ENCODE measurements at regions not wholly inside any gene's neighbourhood (a gene's known extent, or its start where the extent isn't known, plus 50 kb on each side); places are given as distances from the start of the nearest gene placed in this dataset.
"Not testable (repeated sequence)": the region's sequence is repeated elsewhere in the genome, so short reads cannot be mapped to it uniquely, and the experiment has no call there.

GRCh38 chr1:146326863-146327262, 98.0 kb upstream of the NOTCH2NLA start:
- not testable (repeated sequence) for H3K27ac ChIP-seq

GRCh38 chr1:146324463-146324862, 95.6 kb upstream of the NOTCH2NLA start:
- not testable (repeated sequence) for H3K27ac ChIP-seq

GRCh38 chr1:146323302-146323701, 94.5 kb upstream of the NOTCH2NLA start:
- H3K27ac ChIP-seq, result not testable (repeated sequence)

GRCh38 chr1:146322893-146323292, 94.1 kb upstream of the NOTCH2NLA start:
- H3K27ac ChIP-seq, result not testable (repeated sequence)

- H3K27ac ChIP-seq, result not testable (repeated sequence)
Measured at GRCh38 chr1:146318715-146319114, 89.9 kb upstream of the NOTCH2NLA start.

GRCh38 chr1:146317785-146318184, 89.0 kb upstream of the NOTCH2NLA start:
- H3K27ac ChIP-seq, result not testable (repeated sequence)

GRCh38 chr1:146314449-146315246, 85.8 kb upstream of the NOTCH2NLA start:
- not testable (repeated sequence) for H3K27ac ChIP-seq

- H3K27ac ChIP-seq, result not testable (repeated sequence)
Measured at GRCh38 chr1:146310579-146310978, 81.8 kb upstream of the NOTCH2NLA start.

GRCh38 chr1:146309427-146309826, 80.6 kb upstream of the NOTCH2NLA start:
- H3K27ac ChIP-seq, result not testable (repeated sequence)

GRCh38 chr1:146308892-146309291, 80.1 kb upstream of the NOTCH2NLA start:
- H3K27ac ChIP-seq, result not testable (repeated sequence)

- not testable (repeated sequence) for H3K27ac ChIP-seq
Measured at GRCh38 chr1:146308152-146308551, 79.3 kb upstream of the NOTCH2NLA start.

GRCh38 chr1:146307632-146308031, 78.8 kb upstream of the NOTCH2NLA start:
- not testable (repeated sequence) for H3K27ac ChIP-seq

GRCh38 chr1:146306651-146307050, 77.8 kb upstream of the NOTCH2NLA start:
- H3K27ac ChIP-seq, result not testable (repeated sequence)

GRCh38 chr1:146305442-146305841, 76.6 kb upstream of the NOTCH2NLA start:
- not testable (repeated sequence) for H3K27ac ChIP-seq

- H3K27ac ChIP-seq, result not testable (repeated sequence)
Measured at GRCh38 chr1:146298575-146298897, 69.7 kb upstream of the NOTCH2NLA start.

- H3K27ac ChIP-seq, result not testable (repeated sequence)
Measured at GRCh38 chr1:146297781-146298574, 69.2 kb upstream of the NOTCH2NLA start.

- not testable (repeated sequence) for H3K27ac ChIP-seq
Measured at GRCh38 chr1:146292940-146293936, 64.4 kb upstream of the NOTCH2NLA start.

GRCh38 chr1:146292424-146292823, 63.6 kb upstream of the NOTCH2NLA start:
- H3K27ac ChIP-seq, result not testable (repeated sequence)

GRCh38 chr1:146287881-146288280, 59.1 kb upstream of the NOTCH2NLA start:
- H3K27ac ChIP-seq, result not testable (repeated sequence)

GRCh38 chr1:146284760-146285159, 55.9 kb upstream of the NOTCH2NLA start:
- not testable (repeated sequence) for H3K27ac ChIP-seq

GRCh38 chr1:146283527-146283880, 54.7 kb upstream of the NOTCH2NLA start:
- not testable (repeated sequence) for H3K27ac ChIP-seq

Data from VCaP (cell line).